MM.1S (cell line): ENCODE measurements at regions not wholly inside any gene's neighbourhood (a gene's known extent, or its start where the extent isn't known, plus 50 kb on each side); places are given as distances from the start of the nearest gene placed in this dataset.

Experiments used
- CTCF ChIP-seq: fragments of 300-600 bp; sonication (generic); IDR thresholded peaks from 2 replicates; pipeline ENCODE4 v1.5.1; 2016; ENCODE audit warnings: antibody characterized with exemption, low read length, mixed read lengths
- EZH2phosphoT487 ChIP-seq: fragments of 300-600 bp; sonication (generic); IDR thresholded peaks from 2 replicates; pipeline ENCODE4 v1.6.1; 2018; ENCODE audit warnings: antibody characterized with exemption, low read length

- no peak for TF ChIP-seq CTCF
- TF ChIP-seq EZH2phosphoT487, result no peak
Observed at GRCh38 chr2:160715428-160715827, 221.8 kb upstream of the RBMS1 start.
